ENCODE measurements at regions not wholly inside any gene's neighbourhood (a gene's known extent, or its start where the extent isn't known, plus 50 kb on each side); places are given as distances from the start of the nearest gene placed in this dataset.
"Not testable (repeated sequence)": the region's sequence is repeated elsewhere in the genome, so short reads cannot be mapped to it uniquely, and the experiment has no call there.

GRCh38 chr2:35510636-35511035 lies 844.9 kb upstream of the CRIM1 start:
- DNase-seq: no peak

GRCh38 chr2:35508601-35509000 lies 847.0 kb upstream of the CRIM1 start:
- DNase-seq: no peak

- DNase-seq: no peak
Measured at GRCh38 chr2:35504419-35504818, 851.2 kb upstream of the CRIM1 start.

GRCh38 chr2:35503738-35504199 lies 851.8 kb upstream of the CRIM1 start:
- DNase-seq: no peak

GRCh38 chr2:35503311-35503710 lies 852.3 kb upstream of the CRIM1 start:
- no peak for DNase-seq

GRCh38 chr2:35501076-35501475 lies 854.5 kb upstream of the CRIM1 start:
- no peak for DNase-seq

GRCh38 chr2:35496022-35496421 lies 859.6 kb upstream of the CRIM1 start:
- no peak for DNase-seq

- DNase-seq: no peak
Measured at GRCh38 chr2:35495182-35495581, 860.4 kb upstream of the CRIM1 start.

- not testable (repeated sequence) for DNase-seq
Measured at GRCh38 chr2:35478121-35478520, 877.5 kb upstream of the CRIM1 start.

GRCh38 chr2:35468245-35468644 lies 887.3 kb upstream of the CRIM1 start:
- DNase-seq: no peak

- DNase-seq: no peak
Measured at GRCh38 chr2:35463805-35464596, 891.6 kb upstream of the CRIM1 start.

- DNase-seq: no peak
Measured at GRCh38 chr2:35462226-35462998, 893.2 kb upstream of the CRIM1 start.

GRCh38 chr2:35461406-35461805 lies 894.2 kb upstream of the CRIM1 start:
- no peak for DNase-seq

GRCh38 chr2:35454966-35455638 lies 900.5 kb upstream of the CRIM1 start:
- DNase-seq: no peak

GRCh38 chr2:35447821-35448220 lies 907.8 kb upstream of the CRIM1 start:
- DNase-seq: no peak

- no peak for DNase-seq
Measured at GRCh38 chr2:35447215-35447614, 908.4 kb upstream of the CRIM1 start.

GRCh38 chr2:35443087-35443486 lies 912.5 kb upstream of the CRIM1 start:
- no peak for DNase-seq

GRCh38 chr2:35441575-35441974 lies 914.0 kb upstream of the CRIM1 start:
- not testable (repeated sequence) for DNase-seq

GRCh38 chr2:35440308-35440707 lies 915.3 kb upstream of the CRIM1 start:
- not testable (repeated sequence) for DNase-seq

GRCh38 chr2:35436893-35437292 lies 918.7 kb upstream of the CRIM1 start:
- DNase-seq: not testable (repeated sequence)

GRCh38 chr2:35428548-35428947 lies 927.0 kb upstream of the CRIM1 start:
- peak in 1 of 2 experiments; percentile 1 for DNase-seq

- no peak for DNase-seq
Measured at GRCh38 chr2:35421485-35421884, 934.1 kb upstream of the CRIM1 start.

GRCh38 chr2:35417293-35417692 lies 938.3 kb upstream of the CRIM1 start:
- DNase-seq: no peak

Measured in stimulated activated CD4-positive, alpha-beta T cell treated with anti-CD3 and anti-CD28 coated beads, Interleukin-4, amount 100 ng/mL, for 4 hours (primary cell).